Body of pancreas (tissue), 4 donors: ENCODE measurements at regions not wholly inside any gene's neighbourhood (a gene's known extent, or its start where the extent isn't known, plus 50 kb on each side); places are given as distances from the start of the nearest gene placed in this dataset.

Source experiments
- CTCF ChIP-seq, 7 experiments: fragments of 450-650 bp in 4 of 7; fragments of 200-600 bp in 3 of 7; sonication (generic) in 3 of 7; IDR thresholded peaks; one replicate each; pipeline ENCODE4 v1.5.1; 2016 to 2019; ENCODE audit warnings: antibody characterized with exemption in 7 of 7
- POLR2A ChIP-seq, 3 donors: fragments of 450-650 bp; IDR thresholded peaks; one replicate each; pipeline ENCODE4 v1.6.1; 2016; ENCODE audit warnings: antibody characterized with exemption in 3 of 3, mild to moderate bottlenecking in 2 of 3

- TF ChIP-seq CTCF (IDR thresholded peaks at IDR 0.05) (no peak), POLR2A (IDR thresholded peaks at IDR 0.05) (no peak)
Measured at GRCh38 chr4:82172186-82172585, 201.6 kb downstream of the HNRNPD start.
